ENCODE measurements at regions not wholly inside any gene's neighbourhood (a gene's known extent, or its start where the extent isn't known, plus 50 kb on each side); places are given as distances from the start of the nearest gene placed in this dataset.

DNA sequence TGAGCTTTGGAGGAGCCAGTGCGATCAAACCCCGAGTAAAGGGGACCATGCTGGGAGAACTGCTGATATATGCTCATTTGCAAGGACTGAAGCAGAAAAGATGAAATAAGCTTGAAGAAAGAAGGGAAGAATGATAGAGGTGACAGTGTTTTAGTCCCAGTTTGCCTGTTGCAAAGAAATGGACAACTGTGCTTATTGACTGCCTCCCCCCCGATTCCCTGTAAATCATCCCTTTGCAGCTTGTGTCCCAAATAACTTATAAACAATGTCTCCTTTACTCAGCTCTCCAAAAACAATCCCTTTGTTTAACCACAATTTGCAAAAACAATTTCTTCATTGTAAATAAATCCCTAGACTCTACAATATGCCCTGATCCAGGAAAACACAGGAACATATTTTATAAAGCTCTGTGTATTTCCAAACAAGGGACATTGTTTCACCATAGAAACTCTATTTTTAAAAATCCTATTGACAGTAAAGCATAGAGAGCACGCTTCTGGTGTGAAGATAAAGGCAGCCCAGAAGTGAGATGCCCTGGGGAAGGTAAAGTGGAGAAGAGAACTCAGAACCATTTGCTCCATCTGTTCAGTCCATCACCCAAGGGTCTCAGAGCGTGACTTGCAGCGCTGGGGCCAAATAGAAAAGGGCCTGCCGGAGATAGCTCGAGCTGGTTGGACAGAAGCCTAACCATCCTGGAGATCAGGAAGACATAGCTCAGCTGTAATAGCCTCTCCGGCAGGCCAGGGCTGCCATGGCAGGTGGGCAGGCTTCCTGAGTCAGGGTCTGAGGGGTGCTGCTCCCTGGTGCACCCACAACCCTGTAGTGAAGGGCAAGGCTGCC, 280.5 kb downstream of the WDR11 start:
- in situ Hi-C loops (cut with MboI; ENCODE audit: low pct_ligation_motif_present in 1 of 4, low pct_unique_long_range_greater_than_20kb in 1 of 4, low sequenced_read_pairs in 3 of 4): no loop called here
- no peaks in the 10 kb centered on the region for H3K4me1 ChIP-seq
- TF ChIP-seq EP300 (IDR thresholded peaks at IDR 0.05; ENCODE audit: low read depth) (no peak), POLR2A (IDR thresholded peaks at IDR 0.05) (no peak), POLR2AphosphoS5 (IDR thresholded peaks at IDR 0.05) (no peak)
- TF ChIP-seq, protein P1, sequence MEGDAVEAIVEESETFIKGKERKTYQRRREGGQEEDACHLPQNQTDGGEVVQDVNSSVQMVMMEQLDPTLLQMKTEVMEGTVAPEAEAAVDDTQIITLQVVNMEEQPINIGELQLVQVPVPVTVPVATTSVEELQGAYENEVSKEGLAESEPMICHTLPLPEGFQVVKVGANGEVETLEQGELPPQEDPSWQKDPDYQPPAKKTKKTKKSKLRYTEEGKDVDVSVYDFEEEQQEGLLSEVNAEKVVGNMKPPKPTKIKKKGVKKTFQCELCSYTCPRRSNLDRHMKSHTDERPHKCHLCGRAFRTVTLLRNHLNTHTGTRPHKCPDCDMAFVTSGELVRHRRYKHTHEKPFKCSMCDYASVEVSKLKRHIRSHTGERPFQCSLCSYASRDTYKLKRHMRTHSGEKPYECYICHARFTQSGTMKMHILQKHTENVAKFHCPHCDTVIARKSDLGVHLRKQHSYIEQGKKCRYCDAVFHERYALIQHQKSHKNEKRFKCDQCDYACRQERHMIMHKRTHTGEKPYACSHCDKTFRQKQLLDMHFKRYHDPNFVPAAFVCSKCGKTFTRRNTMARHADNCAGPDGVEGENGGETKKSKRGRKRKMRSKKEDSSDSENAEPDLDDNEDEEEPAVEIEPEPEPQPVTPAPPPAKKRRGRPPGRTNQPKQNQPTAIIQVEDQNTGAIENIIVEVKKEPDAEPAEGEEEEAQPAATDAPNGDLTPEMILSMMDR (IDR thresholded peaks at IDR 0.05): no peak
- no peak overlapping the region for H3K4me3 ChIP-seq
- intact Hi-C loops (cut with DNase I; ENCODE audit: low total_unique reads): loop anchor here (2.0 kb wide), 1 partner anchor 105 kb away; no protein-coding TSS in a partner anchor
- no peak overlapping the region for H3K27ac ChIP-seq
- DNase-seq: no peak
- H3K9me3 ChIP-seq: no peaks in the 10 kb centered on the region
- 75 to 84% methylated on average over 4 to 9 of the region's 9 CpGs for WGBS, 2 donors (ENCODE audit: low coverage in 1 of 2)
- H3K36me3 ChIP-seq: no peaks in the 10 kb centered on the region
- H3K27me3 ChIP-seq: no peaks in the 10 kb centered on the region

DNA sequence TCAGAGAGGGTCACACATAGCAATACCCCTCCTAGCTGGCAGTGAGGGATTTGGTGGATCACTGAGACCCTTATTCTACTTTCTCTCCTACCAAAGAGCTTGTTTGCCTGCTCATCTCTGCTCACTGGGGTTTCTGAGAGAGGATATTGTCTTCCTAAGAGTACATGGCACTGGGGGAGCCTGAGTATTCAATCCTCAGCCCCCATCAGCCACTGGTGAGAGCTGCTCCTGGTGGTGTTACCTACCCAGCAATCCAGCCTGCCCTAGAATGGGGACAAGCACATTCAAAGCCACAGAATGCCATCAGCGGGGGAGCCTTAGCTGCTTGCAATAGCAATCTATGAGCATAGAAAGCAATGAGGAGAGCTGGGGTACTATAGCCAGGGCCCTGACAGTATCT, 281.1 kb downstream of the WDR11 start:
- peaks cover 0 to 4% (median 2%) of the 10 kb centered on the region in 4 donors for H3K4me1 ChIP-seq
- WGBS, 2 donors (ENCODE audit: low coverage in 1 of 2): 100% methylated on average over 1 of the region's 1 CpG; no CpG with 5 or more reads in 1 of the 2 donors
- no peak overlapping the region for H3K27ac ChIP-seq
- no peak for DNase-seq
- no peaks in the 10 kb centered on the region for H3K9me3 ChIP-seq
- intact Hi-C loops (cut with DNase I; ENCODE audit: low total_unique reads) (loop anchor here (2.0 kb wide), 1 partner anchor 105 kb away; no protein-coding TSS in a partner anchor), in situ Hi-C loops (cut with MboI; ENCODE audit: low pct_ligation_motif_present in 1 of 4, low pct_unique_long_range_greater_than_20kb in 1 of 4, low sequenced_read_pairs in 3 of 4) (no loop called here)
- no peaks in the 10 kb centered on the region for H3K27me3 ChIP-seq
- no peaks in the 10 kb centered on the region for H3K36me3 ChIP-seq
- TF ChIP-seq EP300 (IDR thresholded peaks at IDR 0.05; ENCODE audit: low read depth) (no peak), POLR2AphosphoS5 (IDR thresholded peaks at IDR 0.05) (no peak), POLR2A (IDR thresholded peaks at IDR 0.05) (no peak)
- TF ChIP-seq, protein P1 (IDR thresholded peaks at IDR 0.05): no peak
- H3K4me3 ChIP-seq: no peak overlapping the region

DNA sequence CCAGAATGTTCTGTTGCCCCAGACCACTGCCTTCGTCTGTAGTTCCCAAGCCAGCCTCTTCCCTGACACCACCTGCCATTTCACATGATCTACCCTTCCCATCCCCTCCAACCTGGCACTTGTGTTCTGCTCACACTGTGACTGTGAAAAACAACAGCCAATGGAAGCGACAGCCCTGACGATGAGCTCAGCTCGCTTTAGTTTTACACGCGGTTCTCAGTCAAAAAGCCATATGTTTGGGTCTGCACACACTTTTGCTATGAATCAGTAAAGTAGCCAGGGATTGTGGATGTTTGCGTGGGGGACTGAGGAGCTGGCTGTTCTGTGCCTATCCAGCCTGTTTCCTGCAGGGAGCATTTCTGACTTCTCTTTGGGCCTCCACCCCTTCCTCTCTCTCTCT, 282.7 kb downstream of the WDR11 start:
- Histone ChIP-seq H3K4me1 (peaks cover 0 to 4% (median 2%) of the 10 kb centered on the region in 4 donors), H3K9me3 (no peaks in the 10 kb centered on the region), H3K27ac (no peak overlapping the region), H3K27me3 (no peaks in the 10 kb centered on the region), H3K36me3 (no peaks in the 10 kb centered on the region), H3K4me3 (no peak overlapping the region)
- intact Hi-C loops (cut with DNase I; ENCODE audit: low total_unique reads) (loop anchor here (2.0 kb wide), 1 partner anchor 107 kb away; no protein-coding TSS in a partner anchor), in situ Hi-C loops (cut with MboI; ENCODE audit: low pct_ligation_motif_present in 1 of 4, low pct_unique_long_range_greater_than_20kb in 1 of 4, low sequenced_read_pairs in 3 of 4) (no loop called here)
- WGBS, 2 donors (ENCODE audit: low coverage in 1 of 2): 97 to 100% methylated on average over 6 to 7 of the region's 7 CpGs
- TF ChIP-seq EP300 (IDR thresholded peaks at IDR 0.05; ENCODE audit: low read depth) (no peak), POLR2A (IDR thresholded peaks at IDR 0.05) (no peak), POLR2AphosphoS5 (IDR thresholded peaks at IDR 0.05) (no peak)
- TF ChIP-seq, protein P1 (IDR thresholded peaks at IDR 0.05): no peak
- no peak for DNase-seq

- WGBS, 2 donors (ENCODE audit: low coverage in 1 of 2): 89 to 95% methylated on average over 1 of the region's 1 CpG
- in situ Hi-C loops (cut with MboI; ENCODE audit: low pct_ligation_motif_present in 1 of 4, low pct_unique_long_range_greater_than_20kb in 1 of 4, low sequenced_read_pairs in 3 of 4): no loop called here
These were observed 283.5 kb downstream of the WDR11 start for GRCh38 chr10:121134711-121135110.

More at GRCh38 chr10:121134711-121135110, 283.5 kb downstream of the WDR11 start:
- no peaks in the 10 kb centered on the region for H3K9me3 ChIP-seq
- intact Hi-C loops (cut with DNase I; ENCODE audit: low total_unique reads): no loop called here
- no peaks in the 10 kb centered on the region for H3K36me3 ChIP-seq
- no peak overlapping the region for H3K27ac ChIP-seq
- H3K27me3 ChIP-seq: no peaks in the 10 kb centered on the region
- DNase-seq: no peak
- no peak for TF ChIP-seq POLR2AphosphoS5 (IDR thresholded peaks at IDR 0.05)
- TF ChIP-seq EP300 (IDR thresholded peaks at IDR 0.05; ENCODE audit: low read depth): no peak
- no peak for TF ChIP-seq POLR2A (IDR thresholded peaks at IDR 0.05)
- TF ChIP-seq, protein P1 (IDR thresholded peaks at IDR 0.05): no peak
- peaks cover 0 to 4% (median 2%) of the 10 kb centered on the region in 4 donors for H3K4me1 ChIP-seq
- no peak overlapping the region for H3K4me3 ChIP-seq
